ENCODE measurements at regions not wholly inside any gene's neighbourhood (a gene's known extent, or its start where the extent isn't known, plus 50 kb on each side); places are given as distances from the start of the nearest gene placed in this dataset.

- no peak for ATAC-seq
- H3K4me3 ChIP-seq = no peak overlapping the region
- TF ChIP-seq CTCF (IDR thresholded peaks at IDR 0.05) = no peak
- no peak overlapping the region for H3K27ac ChIP-seq
- H3K4me1 ChIP-seq = no peaks in the 10 kb centered on the region
- H3K9me3 ChIP-seq = no peaks in the 10 kb centered on the region
- H3K36me3 ChIP-seq = no peaks in the 10 kb centered on the region
- WGBS, 2 donors = 61 to 66% methylated on average over 1 of the region's 1 CpG
- H3K27me3 ChIP-seq = no peaks in the 10 kb centered on the region
- intact Hi-C loops (cut with DNase I) = loop anchor here in 3 of 10 donors (5.0 to 10.0 kb wide), 3 partner anchors 210 to 398 kb away; no protein-coding TSS in a partner anchor
- DNase-seq = no peak
These were observed 70.3 kb upstream of the CNTLN start for GRCh38 chr9:17064558-17064957.

- no peak overlapping the region for H3K4me3 ChIP-seq
- H3K27me3 ChIP-seq = no peaks in the 10 kb centered on the region
- no peak for DNase-seq
- peak; percentile 7 to 77 (median 69) for TF ChIP-seq CTCF (IDR thresholded peaks at IDR 0.05)
- no peaks in the 10 kb centered on the region for H3K9me3 ChIP-seq
- whole genome bisulfite sequencing, 2 donors = 1 to 6% methylated on average over 2 of the region's 2 CpGs
- ATAC-seq = peak in 3 of 8 donors; percentile 55 to 72 (median 67)
- no peaks in the 10 kb centered on the region for H3K4me1 ChIP-seq
- H3K36me3 ChIP-seq = no peaks in the 10 kb centered on the region
- no peak overlapping the region for H3K27ac ChIP-seq
- intact Hi-C loops (cut with DNase I) = loop anchor here in 3 of 10 donors (5.0 to 10.0 kb wide), 3 partner anchors 209 to 399 kb away; no protein-coding TSS in a partner anchor
These were observed 71.2 kb upstream of the CNTLN start for GRCh38 chr9:17063535-17064135.

GRCh38 chr9:17062497-17062896, 72.3 kb upstream of the CNTLN start:
- TF ChIP-seq CTCF (IDR thresholded peaks at IDR 0.05) = no peak
- Histone ChIP-seq H3K27me3 (no peaks in the 10 kb centered on the region), H3K4me1 (no peaks in the 10 kb centered on the region), H3K9me3 (no peaks in the 10 kb centered on the region), H3K27ac (no peak overlapping the region), H3K36me3 (no peaks in the 10 kb centered on the region), H3K4me3 (no peak overlapping the region)
- intact Hi-C loops (cut with DNase I) = loop anchor here in 3 of 10 donors (5.0 to 10.0 kb wide), 3 partner anchors 208 to 400 kb away; no protein-coding TSS in a partner anchor
- DNase-seq (no peak), ATAC-seq (no peak)
- 35 to 42% methylated on average over 1 of the region's 1 CpG for WGBS, 2 donors

- no peak overlapping the region for H3K4me3 ChIP-seq
- ATAC-seq = no peak
These were observed 74.4 kb upstream of the CNTLN start for GRCh38 chr9:17060450-17060849.

More at GRCh38 chr9:17060450-17060849, 74.4 kb upstream of the CNTLN start:
- H3K27ac ChIP-seq = no peak overlapping the region
- intact Hi-C loops (cut with DNase I) = loop anchor here in 3 of 10 donors (5.0 to 10.0 kb wide), 3 partner anchors 206 to 402 kb away; no protein-coding TSS in a partner anchor
- no peak for DNase-seq
- no peaks in the 10 kb centered on the region for H3K36me3 ChIP-seq
- H3K4me1 ChIP-seq = no peaks in the 10 kb centered on the region
- H3K27me3 ChIP-seq = no peaks in the 10 kb centered on the region
- no peaks in the 10 kb centered on the region for H3K9me3 ChIP-seq
- no peak for TF ChIP-seq CTCF (IDR thresholded peaks at IDR 0.05)

All from heart right ventricle (tissue), 16 donors.